ENCODE measurements at regions not wholly inside any gene's neighbourhood (a gene's known extent, or its start where the extent isn't known, plus 50 kb on each side); places are given as distances from the start of the nearest gene placed in this dataset.

- TF ChIP-seq ESRRA (IDR thresholded peaks at IDR 0.05; ENCODE audit: low read length): no peak
- no peak for TF ChIP-seq MAX (IDR thresholded peaks at IDR 0.05; ENCODE audit: low read depth, low read length)
These were observed 444.0 kb downstream of the PTPRC start for GRCh38 chr1:199082778-199083389.
